GM18909 (cell line): ENCODE measurements at regions not wholly inside any gene's neighbourhood (a gene's known extent, or its start where the extent isn't known, plus 50 kb on each side); places are given as distances from the start of the nearest gene placed in this dataset.
"Not testable (repeated sequence)": the region's sequence is repeated elsewhere in the genome, so short reads cannot be mapped to it uniquely, and the experiment has no call there.

Source experiments
- ATAC-seq: cut with Tn5 transposase; IDR thresholded peaks from one replicate; pipeline ENCODE4 v1.9.1; 2021; ENCODE audit warnings: mild to moderate bottlenecking; ENCODE audit not compliant: unreplicated experiment, poor library complexity

- ATAC-seq = no peak
Measured at GRCh38 chr13:80871481-80871880, 530.6 kb upstream of the SPRY2 start.

DNA sequence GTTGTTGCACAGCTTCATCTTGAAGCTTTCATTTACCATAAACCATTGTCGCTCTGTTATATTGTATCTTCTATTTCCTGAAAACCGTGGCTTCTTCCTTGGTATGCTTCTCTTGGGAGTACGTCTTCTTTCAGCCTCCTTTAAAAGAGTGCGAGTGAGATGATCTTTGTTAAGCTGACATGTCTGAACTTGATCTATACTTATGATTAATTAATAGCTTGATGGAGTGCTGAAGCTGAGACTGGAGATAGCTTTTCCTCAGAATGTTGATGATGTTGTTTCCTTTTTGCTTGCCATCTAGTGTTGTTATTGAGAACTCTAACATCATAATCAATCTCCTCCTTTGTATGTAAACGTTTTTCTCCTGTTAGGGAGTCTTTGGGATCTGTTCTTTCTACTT lies 529.3 kb upstream of the SPRY2 start:
- ATAC-seq = no peak

DNA sequence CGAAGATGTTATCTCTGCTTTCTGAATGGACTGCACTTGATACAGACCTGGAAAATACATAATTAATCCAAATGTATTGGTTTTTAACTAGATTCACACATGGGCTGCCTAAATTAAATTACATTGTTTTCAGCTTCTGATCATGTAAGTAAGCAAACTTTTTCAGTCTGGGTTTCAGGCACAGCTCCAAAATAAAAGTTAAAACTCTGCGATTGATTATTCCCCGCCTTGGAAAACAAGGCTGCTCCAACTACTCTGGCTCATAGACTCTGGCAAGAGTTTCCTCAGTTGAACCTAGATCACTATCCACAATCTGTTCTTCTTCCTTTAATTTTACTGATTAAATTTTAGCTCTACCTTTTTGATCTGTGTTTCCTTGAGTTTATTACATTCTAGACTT lies 526.0 kb upstream of the SPRY2 start:
- ATAC-seq = no peak

GRCh38 chr13:80865329-80865728 lies 524.4 kb upstream of the SPRY2 start:
- ATAC-seq = no peak

DNA sequence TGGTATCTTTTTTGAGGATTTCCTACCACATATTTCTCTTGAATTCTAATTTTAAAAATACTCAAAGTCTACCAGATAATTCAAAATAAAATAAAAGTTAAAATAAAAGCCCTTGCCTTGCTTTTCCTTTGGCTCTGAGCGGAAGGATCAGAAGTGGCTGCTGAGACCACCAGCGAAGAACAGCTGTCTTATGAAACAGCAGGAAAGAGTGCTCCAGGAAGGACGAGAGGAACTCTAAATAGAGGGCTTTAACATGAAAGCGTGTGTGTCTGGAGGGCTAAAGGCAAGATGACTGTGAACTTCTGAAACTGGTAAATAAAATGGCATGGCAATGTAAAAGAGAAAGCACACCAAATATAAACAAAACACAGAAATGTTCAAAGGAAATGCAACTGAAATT lies 521.5 kb upstream of the SPRY2 start:
- ATAC-seq = no peak

- no peak for ATAC-seq
Measured at GRCh38 chr13:80860845-80861244, 519.9 kb upstream of the SPRY2 start.

GRCh38 chr13:80858131-80858530 lies 517.2 kb upstream of the SPRY2 start:
- no peak for ATAC-seq

DNA sequence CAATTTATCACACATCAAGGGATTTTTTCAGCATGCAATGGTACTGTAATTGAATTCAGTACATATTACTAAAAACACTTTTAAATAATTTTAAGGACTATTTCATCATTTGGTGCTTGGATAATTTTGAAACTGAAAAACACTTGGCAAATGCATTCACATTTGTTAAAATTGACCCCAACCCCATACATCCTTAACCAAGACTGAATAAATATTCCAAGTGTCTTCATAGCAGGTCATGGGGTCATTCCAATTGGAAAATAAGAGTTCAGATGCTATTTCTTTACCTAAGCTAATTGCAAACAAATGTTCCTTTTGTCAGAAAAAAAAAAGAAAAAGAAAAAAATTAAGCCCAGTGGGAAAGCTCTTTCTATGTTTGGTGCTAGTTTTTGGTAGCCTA lies 516.4 kb upstream of the SPRY2 start:
- no peak for ATAC-seq

DNA sequence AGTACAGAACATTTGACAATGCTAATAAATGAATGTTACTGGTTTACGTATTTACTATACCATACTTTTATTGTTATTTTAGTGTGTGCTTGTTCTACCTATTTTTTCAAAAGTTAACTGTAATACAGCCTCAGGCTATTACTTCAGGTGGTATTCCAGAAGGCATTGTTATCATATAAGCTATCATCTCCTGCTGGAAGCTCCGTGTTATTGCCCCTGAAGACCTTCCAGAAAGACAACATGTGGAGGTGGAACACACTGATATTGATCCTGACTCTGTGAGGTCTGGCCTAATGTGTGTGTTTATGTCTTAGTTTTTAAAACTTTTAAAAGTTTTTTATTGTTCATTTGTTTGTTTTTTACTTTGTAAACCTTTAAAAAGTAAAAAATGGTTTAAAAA lies 509.8 kb upstream of the SPRY2 start:
- ATAC-seq = no peak

DNA sequence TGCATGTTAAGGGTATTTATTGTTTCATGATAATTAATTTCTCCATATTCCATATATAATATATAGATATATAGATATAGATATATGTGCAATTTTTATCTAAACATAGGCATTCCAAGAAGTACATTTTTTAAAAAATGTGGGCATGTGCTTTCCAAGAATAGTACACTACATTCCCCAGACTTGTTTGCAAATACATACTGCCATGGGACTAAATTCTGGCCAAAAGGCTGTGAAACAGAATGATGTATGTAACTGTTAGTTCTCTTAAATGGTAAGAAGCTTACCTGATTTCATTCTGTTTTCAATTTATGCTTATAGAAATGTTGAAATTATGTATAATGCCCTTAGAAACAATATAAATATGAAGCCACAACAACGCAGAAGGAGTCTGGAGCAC lies 503.2 kb upstream of the SPRY2 start:
- ATAC-seq = no peak

DNA sequence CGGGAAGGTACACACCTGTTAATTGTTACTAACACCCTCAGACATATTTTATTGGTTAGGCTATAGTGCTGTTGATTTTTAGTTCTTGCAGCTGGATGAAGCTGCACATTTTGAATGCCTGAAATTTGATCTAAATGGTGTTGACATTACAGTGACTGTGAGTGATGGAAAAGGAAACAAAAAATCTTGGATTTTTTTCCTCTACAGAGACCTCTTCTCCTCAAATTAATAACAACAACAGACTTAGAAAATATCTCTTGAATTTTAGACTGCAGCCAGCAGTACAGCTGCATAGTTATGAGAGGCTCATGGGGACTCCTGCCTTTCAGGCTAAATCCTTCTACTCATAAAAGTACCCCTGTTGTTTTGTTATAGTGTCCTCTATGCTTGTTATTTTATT lies 500.5 kb upstream of the SPRY2 start:
- no peak for ATAC-seq

- no peak for ATAC-seq
Measured at GRCh38 chr13:80840316-80840976, 499.5 kb upstream of the SPRY2 start.

- no peak for ATAC-seq
Measured at GRCh38 chr13:80835902-80836301, 495.0 kb upstream of the SPRY2 start.

DNA sequence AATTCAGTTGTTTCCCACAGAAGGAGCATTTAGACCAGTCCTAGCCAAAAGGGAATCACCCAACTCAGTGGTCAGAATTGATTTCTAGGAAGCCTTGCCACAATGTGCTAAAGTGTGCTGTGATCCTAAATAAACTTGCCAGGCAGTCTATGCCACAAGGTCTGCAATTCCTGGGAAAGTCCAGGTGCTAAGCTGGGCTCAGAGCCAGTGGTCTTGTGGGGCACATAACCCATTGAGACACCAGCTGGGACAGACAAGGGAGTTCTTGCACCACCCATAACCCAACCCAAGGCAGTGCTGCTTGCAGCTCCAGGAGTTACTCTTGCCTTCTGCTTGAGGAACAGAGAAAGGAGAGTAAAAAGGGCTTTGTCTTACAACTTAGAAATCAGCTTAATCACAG lies 489.5 kb upstream of the SPRY2 start:
- ATAC-seq = no peak

DNA sequence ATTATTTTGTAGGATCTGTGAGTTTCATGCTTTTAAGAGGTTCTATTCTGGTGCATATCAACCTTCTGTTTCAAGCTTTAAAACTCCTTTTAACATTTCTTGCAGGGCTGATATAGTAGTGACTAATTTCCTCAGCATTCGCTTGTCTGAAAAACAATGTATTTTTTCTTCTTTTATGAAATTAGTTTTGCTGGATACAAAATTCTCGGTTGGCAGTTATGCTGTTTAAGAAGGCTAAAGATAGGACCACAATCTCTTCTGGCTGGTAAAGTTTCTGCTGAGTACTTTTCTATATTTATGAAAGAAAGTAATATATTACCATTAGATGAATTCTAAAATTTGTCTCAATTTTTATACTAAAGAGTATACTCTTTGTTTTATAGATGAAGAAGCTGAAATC lies 487.8 kb upstream of the SPRY2 start:
- ATAC-seq = no peak

GRCh38 chr13:80825276-80825675 lies 484.4 kb upstream of the SPRY2 start:
- no peak for ATAC-seq

DNA sequence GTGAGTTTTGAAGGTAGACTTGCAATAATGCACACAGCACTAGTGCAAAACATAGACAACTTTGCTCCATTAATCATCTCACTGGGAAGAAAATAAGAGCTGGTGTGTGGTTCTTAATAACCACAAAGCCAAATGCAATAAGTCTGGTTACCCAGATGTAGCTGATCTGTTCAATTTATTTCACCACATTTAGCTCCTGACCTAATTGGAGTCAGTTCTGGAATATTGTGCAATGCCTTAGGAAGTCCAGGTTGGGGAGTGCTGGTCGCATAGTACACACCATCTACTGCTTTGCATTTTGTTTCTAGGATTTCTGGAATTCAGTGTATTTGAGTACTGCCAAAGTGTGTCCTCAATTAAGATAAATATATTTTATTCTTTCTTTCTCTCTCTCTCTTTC lies 483.3 kb upstream of the SPRY2 start:
- ATAC-seq = no peak

DNA sequence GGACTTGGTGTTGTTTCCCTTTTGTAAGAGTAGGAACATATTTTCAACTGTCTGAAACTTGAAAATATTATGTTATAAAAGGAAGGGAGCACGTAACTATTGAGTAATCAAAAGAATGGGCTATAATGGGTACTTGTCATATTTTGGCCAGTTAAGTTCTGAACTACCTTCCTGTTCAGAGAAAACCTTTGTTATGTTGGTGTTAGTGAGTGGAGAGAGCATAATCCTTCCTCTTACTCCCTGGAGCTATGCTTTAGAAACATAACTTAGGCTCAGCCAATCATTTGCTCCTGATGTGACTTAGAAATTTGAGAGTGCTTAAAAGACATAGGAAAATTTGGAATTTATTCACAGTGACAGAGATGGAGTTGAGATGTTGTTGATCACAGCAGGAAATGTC lies 482.5 kb upstream of the SPRY2 start:
- no peak for ATAC-seq

DNA sequence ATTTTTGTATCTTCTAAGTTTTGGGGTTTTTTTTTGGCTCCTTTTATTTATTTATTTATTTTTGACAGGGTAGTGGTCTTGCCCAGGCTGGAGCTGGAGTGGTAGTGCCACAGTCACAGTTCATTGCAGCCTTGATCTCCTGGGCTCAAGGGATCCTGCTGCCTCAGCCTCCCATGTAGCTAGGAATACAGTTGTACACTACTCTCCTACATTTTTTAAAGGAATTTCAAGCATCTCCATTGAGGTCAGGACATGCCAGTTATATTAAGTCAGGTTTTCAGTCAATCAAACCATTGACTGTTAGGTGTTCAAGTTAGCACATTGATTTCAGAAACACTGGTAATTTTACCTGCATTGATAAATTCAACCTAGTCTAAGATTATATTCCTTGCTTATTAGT lies 480.5 kb upstream of the SPRY2 start:
- ATAC-seq = no peak

- ATAC-seq = no peak
Measured at GRCh38 chr13:80817979-80818378, 477.1 kb upstream of the SPRY2 start.

DNA sequence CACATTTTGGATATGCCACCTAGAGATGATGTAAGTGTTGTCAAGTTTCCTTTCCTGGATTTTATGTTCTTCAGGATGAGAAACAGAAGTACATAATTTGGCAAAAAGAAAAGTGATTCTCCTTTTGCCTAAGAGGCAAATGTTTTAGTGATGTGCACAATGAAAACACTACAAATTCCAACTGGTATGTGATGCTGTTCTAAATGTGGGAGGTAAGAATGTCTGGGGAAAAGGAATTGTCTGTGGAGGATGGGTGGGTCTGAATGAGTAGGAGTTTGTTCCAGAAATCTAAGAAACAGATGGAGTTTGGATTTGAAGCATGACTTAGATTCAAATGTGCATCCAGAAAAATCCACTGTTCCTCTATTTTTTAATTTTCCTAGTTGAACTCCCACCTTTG lies 473.6 kb upstream of the SPRY2 start:
- ATAC-seq = no peak

GRCh38 chr13:80810294-80810693 lies 469.4 kb upstream of the SPRY2 start:
- not testable (repeated sequence) for ATAC-seq

DNA sequence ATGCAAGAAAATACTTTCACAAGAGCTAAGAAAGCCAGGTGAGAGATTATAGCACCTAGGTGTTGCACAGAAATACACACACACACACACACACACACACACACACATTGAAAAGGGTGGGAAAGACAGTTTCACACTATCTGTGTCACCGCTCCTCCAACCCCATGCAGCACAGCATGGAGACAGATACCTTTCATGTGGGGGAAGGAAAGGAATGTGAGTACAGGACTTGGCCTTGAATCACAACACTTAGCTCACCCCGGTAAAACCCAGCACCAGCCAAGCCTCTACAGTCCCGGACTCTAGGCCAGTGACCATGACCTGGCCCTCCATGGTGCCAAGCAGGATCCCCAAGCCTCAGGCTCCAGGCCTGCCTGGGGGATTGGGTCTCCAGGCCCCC lies 462.0 kb upstream of the SPRY2 start:
- no peak for ATAC-seq
